Activated CD4-positive, alpha-beta T cell treated with anti-CD3 and anti-CD28 coated beads for 4 hours (primary cell): ENCODE measurements at regions not wholly inside any gene's neighbourhood (a gene's known extent, or its start where the extent isn't known, plus 50 kb on each side); places are given as distances from the start of the nearest gene placed in this dataset.

Experiments used
- DNase-seq, 2 donors: peaks; one replicate each; pipeline ENCODE4 v3.0.0-alpha.2; 2020

- no peak for DNase-seq
Measured at GRCh38 chr12:131346555-131347344, 364.1 kb upstream of the SFSWAP start.

- no peak for DNase-seq
Measured at GRCh38 chr12:131347345-131347714, 363.6 kb upstream of the SFSWAP start.

- DNase-seq, result no peak
Measured at GRCh38 chr12:131347732-131348131, 363.2 kb upstream of the SFSWAP start.

- DNase-seq, result no peak
Measured at GRCh38 chr12:131348231-131348630, 362.7 kb upstream of the SFSWAP start.

- no peak for DNase-seq
Measured at GRCh38 chr12:131348646-131349045, 362.2 kb upstream of the SFSWAP start.

- no peak for DNase-seq
Measured at GRCh38 chr12:131349397-131350127, 361.3 kb upstream of the SFSWAP start.

- no peak for DNase-seq
Measured at GRCh38 chr12:131350943-131351318, 360.0 kb upstream of the SFSWAP start.

GRCh38 chr12:131351319-131352028 is 359.4 kb upstream of the SFSWAP start:
- no peak for DNase-seq

- DNase-seq, result no peak
Measured at GRCh38 chr12:131352296-131352900, 358.5 kb upstream of the SFSWAP start.

GRCh38 chr12:131353376-131353775 is 357.5 kb upstream of the SFSWAP start:
- no peak for DNase-seq

- DNase-seq, result no peak
Measured at GRCh38 chr12:131353826-131354225, 357.1 kb upstream of the SFSWAP start.

GRCh38 chr12:131355361-131356245 is 355.3 kb upstream of the SFSWAP start:
- no peak for DNase-seq

- no peak for DNase-seq
Measured at GRCh38 chr12:131356485-131357184, 354.3 kb upstream of the SFSWAP start.

- DNase-seq, result no peak
Measured at GRCh38 chr12:131357185-131357747, 353.6 kb upstream of the SFSWAP start.

- DNase-seq, result no peak
Measured at GRCh38 chr12:131357920-131358319, 353.0 kb upstream of the SFSWAP start.

GRCh38 chr12:131362291-131363211 is 348.3 kb upstream of the SFSWAP start:
- no peak for DNase-seq

- DNase-seq, result no peak
Measured at GRCh38 chr12:131363393-131363792, 347.5 kb upstream of the SFSWAP start.

GRCh38 chr12:131363841-131364495 is 346.9 kb upstream of the SFSWAP start:
- DNase-seq, result no peak
